GM18861 (cell line): ENCODE measurements at regions not wholly inside any gene's neighbourhood (a gene's known extent, or its start where the extent isn't known, plus 50 kb on each side); places are given as distances from the start of the nearest gene placed in this dataset.
"Not testable (repeated sequence)": the region's sequence is repeated elsewhere in the genome, so short reads cannot be mapped to it uniquely, and the experiment has no call there.

Experiments used
- ATAC-seq: cut with Tn5 transposase; IDR thresholded peaks from one replicate; pipeline ENCODE4 v1.9.1; 2021; ENCODE audit not compliant: unreplicated experiment

- no peak for ATAC-seq
Measured at GRCh38 chr3:26480377-26480776, 142.2 kb upstream of the LRRC3B start.

- ATAC-seq: no peak
Measured at GRCh38 chr3:26484140-26484539, 138.4 kb upstream of the LRRC3B start.

GRCh38 chr3:26498271-26498670 is 124.3 kb upstream of the LRRC3B start:
- no peak for ATAC-seq

GRCh38 chr3:26505399-26505798 is 117.2 kb upstream of the LRRC3B start:
- ATAC-seq: no peak

- ATAC-seq: not testable (repeated sequence)
Measured at GRCh38 chr3:26514445-26515029, 108.0 kb upstream of the LRRC3B start.

- ATAC-seq: no peak
Measured at GRCh38 chr3:26515351-26515750, 107.2 kb upstream of the LRRC3B start.

- no peak for ATAC-seq
Measured at GRCh38 chr3:26521261-26521660, 101.3 kb upstream of the LRRC3B start.

- ATAC-seq: no peak
Measured at GRCh38 chr3:26522919-26523318, 99.7 kb upstream of the LRRC3B start.

- ATAC-seq: no peak
Measured at GRCh38 chr3:26525013-26525412, 97.6 kb upstream of the LRRC3B start.

GRCh38 chr3:26535151-26535550 is 87.4 kb upstream of the LRRC3B start:
- no peak for ATAC-seq

GRCh38 chr3:26536955-26537354 is 85.6 kb upstream of the LRRC3B start:
- no peak for ATAC-seq

- no peak for ATAC-seq
Measured at GRCh38 chr3:26550413-26550812, 72.2 kb upstream of the LRRC3B start.

- ATAC-seq: no peak
Measured at GRCh38 chr3:26556637-26557036, 65.9 kb upstream of the LRRC3B start.

GRCh38 chr3:26558257-26558656 is 64.3 kb upstream of the LRRC3B start:
- ATAC-seq: no peak

GRCh38 chr3:26559227-26559626 is 63.3 kb upstream of the LRRC3B start:
- no peak for ATAC-seq

GRCh38 chr3:26560081-26560480 is 62.5 kb upstream of the LRRC3B start:
- ATAC-seq: no peak

- no peak for ATAC-seq
Measured at GRCh38 chr3:26562021-26562768, 60.4 kb upstream of the LRRC3B start.
